SH-SY5Y (cell line): ENCODE measurements at regions not wholly inside any gene's neighbourhood (a gene's known extent, or its start where the extent isn't known, plus 50 kb on each side); places are given as distances from the start of the nearest gene placed in this dataset.

Source experiments
- GATA2 ChIP-seq: IDR thresholded peaks from 2 replicates; pipeline ENCODE4 v1.6.1; 2011; ENCODE audit warnings: mild to moderate bottlenecking, low read depth, low read length
- GATA3 ChIP-seq: IDR thresholded peaks from 2 replicates; pipeline ENCODE4 v1.6.1; 2011; ENCODE audit warnings: low read depth, mild to moderate bottlenecking, low read length, moderate library complexity

- TF ChIP-seq GATA2, result no peak
- no peak for TF ChIP-seq GATA3
Observed at GRCh38 chr18:78487649-78488048, 492.0 kb upstream of the SALL3 start.
